ENCODE measurements at regions not wholly inside any gene's neighbourhood (a gene's known extent, or its start where the extent isn't known, plus 50 kb on each side); places are given as distances from the start of the nearest gene placed in this dataset.

DNA sequence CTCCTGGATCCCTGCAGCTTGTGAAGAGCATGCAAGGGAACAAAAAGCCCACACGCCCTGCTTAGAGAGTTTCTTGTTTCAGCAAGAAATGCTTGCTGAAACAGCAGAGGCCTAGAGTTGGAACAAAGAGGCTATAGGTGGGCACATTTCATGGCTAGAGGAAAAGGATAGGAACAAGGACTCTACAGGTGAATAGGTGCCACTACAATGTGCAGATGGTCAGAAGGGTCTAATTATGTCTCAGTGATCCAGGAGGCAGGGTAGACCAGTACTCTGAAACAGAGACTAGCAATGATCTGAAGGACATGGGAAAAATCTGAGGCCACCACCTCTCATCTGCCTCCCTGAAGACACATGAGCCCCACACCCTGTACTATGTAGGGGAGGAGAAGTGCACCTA lies 609.0 kb downstream of the REEP3 start:
- TF ChIP-seq, protein P1, sequence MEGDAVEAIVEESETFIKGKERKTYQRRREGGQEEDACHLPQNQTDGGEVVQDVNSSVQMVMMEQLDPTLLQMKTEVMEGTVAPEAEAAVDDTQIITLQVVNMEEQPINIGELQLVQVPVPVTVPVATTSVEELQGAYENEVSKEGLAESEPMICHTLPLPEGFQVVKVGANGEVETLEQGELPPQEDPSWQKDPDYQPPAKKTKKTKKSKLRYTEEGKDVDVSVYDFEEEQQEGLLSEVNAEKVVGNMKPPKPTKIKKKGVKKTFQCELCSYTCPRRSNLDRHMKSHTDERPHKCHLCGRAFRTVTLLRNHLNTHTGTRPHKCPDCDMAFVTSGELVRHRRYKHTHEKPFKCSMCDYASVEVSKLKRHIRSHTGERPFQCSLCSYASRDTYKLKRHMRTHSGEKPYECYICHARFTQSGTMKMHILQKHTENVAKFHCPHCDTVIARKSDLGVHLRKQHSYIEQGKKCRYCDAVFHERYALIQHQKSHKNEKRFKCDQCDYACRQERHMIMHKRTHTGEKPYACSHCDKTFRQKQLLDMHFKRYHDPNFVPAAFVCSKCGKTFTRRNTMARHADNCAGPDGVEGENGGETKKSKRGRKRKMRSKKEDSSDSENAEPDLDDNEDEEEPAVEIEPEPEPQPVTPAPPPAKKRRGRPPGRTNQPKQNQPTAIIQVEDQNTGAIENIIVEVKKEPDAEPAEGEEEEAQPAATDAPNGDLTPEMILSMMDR (IDR thresholded peaks at IDR 0.05) = no peak
- no peak for TF ChIP-seq POLR2A (IDR thresholded peaks at IDR 0.05)

Measured in body of pancreas (tissue), 4 donors.